HUDEP-2 (cell line): ENCODE measurements at regions not wholly inside any gene's neighbourhood (a gene's known extent, or its start where the extent isn't known, plus 50 kb on each side); places are given as distances from the start of the nearest gene placed in this dataset.

Source experiments
- DNase-seq, 76 experiments: peaks; one replicate each; lab custom pipeline; 2025; ENCODE audit not compliant: unreplicated experiment in 76 of 76; lab: John Stamatoyannopoulos, UW

- DNase-seq, result no peak
Measured at GRCh38 chr11:69242266-69242920, 51.6 kb upstream of the MYEOV start.

GRCh38 chr11:69243496-69244200 is 50.3 kb upstream of the MYEOV start:
- DNase-seq, result no peak
